T47D (cell line): ENCODE measurements at regions not wholly inside any gene's neighbourhood (a gene's known extent, or its start where the extent isn't known, plus 50 kb on each side); places are given as distances from the start of the nearest gene placed in this dataset.

Experiments used
- DNase-seq, 2 experiments: peaks; one replicate each; pipeline versions ENCODE4 v3.0.0 to v3.0.0-alpha.2; 2011 to 2012; ENCODE audit warnings: low read depth in 1 of 2, low spot score in 1 of 2
- JUND ChIP-seq: IDR thresholded peaks from 2 replicates; pipeline ENCODE4 v1.6.1; 2012; ENCODE audit warnings: low read depth
- in situ Hi-C: cut with HindIII; loops from 2 replicates; pipeline ENCODE4 v1.10.0; 2016; ENCODE audit warnings: low sequenced_read_pairs, low pct_unique_long_range_greater_than_20kb

DNA sequence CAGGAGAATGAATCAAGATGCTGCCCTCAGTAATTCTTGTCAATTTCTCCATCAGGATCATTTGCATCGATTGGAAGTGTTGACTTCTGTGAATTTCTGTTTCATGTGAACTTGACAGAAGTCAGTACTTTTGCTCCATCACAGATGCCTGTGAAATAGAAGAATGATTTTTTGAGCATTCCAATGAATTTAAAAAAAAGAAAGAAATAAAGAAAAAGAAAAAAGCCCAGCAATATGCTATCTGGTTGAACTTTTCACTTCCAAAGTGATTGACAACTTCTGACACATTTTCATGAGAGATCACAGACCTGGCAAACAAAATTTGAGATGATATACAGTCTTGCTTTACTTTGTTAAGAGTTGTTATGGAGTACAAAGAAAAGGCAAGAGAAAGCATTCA lies 175.3 kb downstream of the RWDD3 start:
- in situ Hi-C loops: no loop called here
- DNase-seq: no peak
- TF ChIP-seq JUND: no peak

DNA sequence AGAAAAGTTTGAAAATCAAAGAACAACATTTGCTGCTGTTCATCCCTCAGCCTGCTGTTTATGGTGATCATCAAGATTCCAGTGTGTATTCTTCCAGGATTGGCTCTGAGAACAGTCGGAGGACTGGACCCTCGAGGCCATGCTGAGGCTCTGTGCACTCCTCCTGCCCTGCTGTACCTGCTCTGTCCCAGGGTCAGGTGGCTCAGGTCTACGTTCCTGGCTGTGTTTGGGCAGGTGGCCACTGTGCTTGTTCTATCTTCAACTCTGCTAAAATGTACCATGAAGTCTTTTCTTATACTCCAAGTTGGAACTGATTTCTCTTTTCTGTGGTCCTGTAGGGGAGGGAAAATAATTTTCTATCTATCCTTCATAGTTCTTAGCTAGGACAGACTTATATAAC lies 175.9 kb downstream of the RWDD3 start:
- TF ChIP-seq JUND: no peak
- in situ Hi-C loops: no loop called here

DNA sequence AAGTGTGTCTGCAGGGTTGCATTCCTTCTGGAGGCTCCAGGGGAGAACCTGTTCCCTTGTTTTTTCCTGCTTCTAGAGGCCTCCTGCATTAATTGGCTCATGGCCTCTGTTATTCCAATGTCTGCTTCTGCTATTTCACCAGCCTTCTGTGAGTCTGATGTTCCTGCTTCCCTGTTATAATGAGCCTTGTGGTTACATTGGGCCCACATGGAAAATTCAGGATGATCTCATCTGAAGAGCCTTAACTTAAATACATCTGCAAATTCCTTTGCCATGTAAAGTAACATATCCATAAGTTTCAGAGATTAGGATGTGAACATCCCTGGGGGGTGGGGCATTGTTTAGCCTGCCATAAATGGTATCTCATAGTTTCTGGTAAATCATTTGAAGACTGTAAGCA lies 181.1 kb downstream of the RWDD3 start:
- DNase-seq: no peak
- in situ Hi-C loops: no loop called here
- no peak for TF ChIP-seq JUND

More for the DNA sequence above, 175.9 kb downstream of the RWDD3 start:
- no peak for DNase-seq

DNA sequence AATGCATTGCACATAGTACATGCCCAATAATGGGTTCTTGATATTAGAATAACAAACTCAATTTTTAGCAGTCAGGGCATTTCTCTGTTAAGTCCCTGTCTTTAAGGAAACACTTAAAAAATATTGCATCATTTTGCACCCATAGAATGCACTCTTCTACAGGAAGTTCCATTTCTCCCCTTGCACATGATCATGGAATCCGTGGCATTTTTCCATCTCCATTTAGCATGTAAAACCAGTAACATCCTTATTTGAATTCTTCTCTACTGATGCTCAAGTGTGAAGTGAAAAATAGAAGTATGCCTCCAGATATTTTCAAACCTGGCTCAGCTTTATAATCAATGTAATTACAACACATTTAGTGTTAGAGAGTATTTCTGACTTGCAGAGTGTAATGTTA lies 192.8 kb downstream of the RWDD3 start:
- in situ Hi-C loops: no loop called here
- no peak for DNase-seq
- TF ChIP-seq JUND: no peak

DNA sequence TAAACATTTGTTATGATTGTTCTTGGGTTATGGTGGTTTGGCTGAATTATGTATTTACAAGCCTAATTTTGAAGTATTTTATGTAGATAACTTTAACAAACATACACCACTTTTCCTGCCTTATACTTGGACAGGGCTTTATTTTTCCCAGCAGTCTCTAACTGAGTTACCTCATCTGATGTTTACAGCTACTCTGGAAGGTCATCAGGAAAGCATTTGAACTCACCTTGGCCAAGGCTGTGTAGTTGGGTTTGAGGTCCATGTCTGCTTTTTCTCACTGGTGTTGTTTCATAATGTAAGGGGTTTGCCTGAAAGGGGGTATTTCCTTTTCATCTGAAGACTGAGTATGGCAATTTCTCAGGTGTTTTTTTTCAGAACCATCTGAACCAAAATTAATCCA lies 193.5 kb downstream of the RWDD3 start:
- no peak for DNase-seq
- TF ChIP-seq JUND: no peak
- in situ Hi-C loops: no loop called here

DNA sequence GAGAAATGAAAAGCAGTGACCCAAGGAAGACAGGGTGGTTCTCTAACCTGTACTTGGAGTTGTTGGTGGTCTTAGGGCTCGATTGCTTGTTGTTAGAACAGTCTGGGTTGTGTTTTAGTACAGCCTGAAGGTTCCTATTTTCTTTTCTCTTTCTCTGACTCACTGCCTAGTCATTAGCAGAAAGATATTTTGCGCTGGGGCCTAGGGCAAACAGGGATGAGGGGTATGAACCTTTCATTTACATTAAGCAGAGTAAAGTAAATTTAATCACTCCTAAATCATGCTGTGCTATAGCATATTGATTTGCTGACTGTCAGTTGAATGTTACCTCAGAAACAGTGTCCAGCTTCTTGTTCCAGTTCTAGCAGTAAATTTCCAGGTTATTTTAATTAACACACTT lies 197.2 kb downstream of the RWDD3 start:
- no peak for DNase-seq
- in situ Hi-C loops: no loop called here
- no peak for TF ChIP-seq JUND

DNA sequence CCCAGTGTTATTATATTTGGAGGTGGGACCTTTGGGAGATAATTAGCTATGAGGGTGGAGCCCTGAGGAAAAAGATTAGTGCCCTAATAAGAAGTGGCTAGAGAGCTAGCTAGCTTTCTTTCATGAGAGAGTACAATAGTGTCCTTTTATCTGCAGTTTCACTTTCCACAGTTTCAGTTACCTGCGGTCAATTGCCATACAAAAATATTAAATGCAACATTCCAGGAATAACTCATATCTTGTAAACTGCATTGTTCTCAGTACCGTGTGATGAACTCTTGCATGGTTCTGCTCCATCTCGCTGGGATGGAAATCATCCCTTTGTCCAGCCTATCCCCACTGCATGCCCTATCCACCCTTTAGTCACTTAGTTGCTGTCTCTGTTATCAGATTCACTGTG lies 201.6 kb downstream of the RWDD3 start:
- no peak for TF ChIP-seq JUND
- DNase-seq: no peak
- in situ Hi-C loops: no loop called here

DNA sequence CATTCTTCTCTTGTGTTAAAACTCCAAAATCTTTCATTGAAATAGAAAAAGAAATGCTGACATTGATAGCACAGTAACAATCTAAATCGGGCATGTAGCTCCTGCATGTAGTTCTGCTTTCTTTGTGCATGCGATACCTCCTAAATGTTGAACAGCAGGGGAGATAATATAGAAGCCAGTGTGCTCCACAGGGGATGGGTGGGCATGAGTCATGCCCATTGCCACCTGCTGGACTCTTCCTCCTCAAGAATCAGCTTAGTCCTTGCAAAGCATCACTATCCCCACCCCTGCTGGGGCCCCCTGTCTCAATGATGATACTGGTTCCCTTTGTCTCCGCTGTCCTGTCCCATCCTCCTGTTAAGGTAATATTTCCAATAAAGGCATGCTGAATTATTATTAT lies 203.0 kb downstream of the RWDD3 start:
- DNase-seq: no peak
- TF ChIP-seq JUND: no peak
- in situ Hi-C loops: no loop called here

DNA sequence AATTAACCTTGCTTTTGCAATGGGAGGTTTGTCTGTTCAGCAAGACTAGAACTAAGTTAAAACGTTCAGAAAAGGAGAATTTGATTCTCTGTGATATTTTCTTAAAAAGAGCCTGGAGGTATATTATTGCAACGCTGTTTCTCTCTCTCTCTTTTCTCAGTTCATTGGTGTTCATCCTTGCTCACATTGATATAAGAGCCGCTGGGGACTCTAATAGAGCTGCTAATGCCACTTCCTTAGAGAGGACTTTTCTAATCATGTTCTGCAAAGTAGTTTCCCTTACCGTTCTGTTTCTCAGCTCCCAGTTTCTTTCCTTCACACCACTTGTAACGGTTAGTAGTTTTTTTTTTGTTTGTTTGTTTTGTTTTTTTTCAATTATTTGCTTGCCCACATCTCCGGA lies 203.8 kb downstream of the RWDD3 start:
- no peak for TF ChIP-seq JUND
- in situ Hi-C loops: no loop called here
- no peak for DNase-seq

DNA sequence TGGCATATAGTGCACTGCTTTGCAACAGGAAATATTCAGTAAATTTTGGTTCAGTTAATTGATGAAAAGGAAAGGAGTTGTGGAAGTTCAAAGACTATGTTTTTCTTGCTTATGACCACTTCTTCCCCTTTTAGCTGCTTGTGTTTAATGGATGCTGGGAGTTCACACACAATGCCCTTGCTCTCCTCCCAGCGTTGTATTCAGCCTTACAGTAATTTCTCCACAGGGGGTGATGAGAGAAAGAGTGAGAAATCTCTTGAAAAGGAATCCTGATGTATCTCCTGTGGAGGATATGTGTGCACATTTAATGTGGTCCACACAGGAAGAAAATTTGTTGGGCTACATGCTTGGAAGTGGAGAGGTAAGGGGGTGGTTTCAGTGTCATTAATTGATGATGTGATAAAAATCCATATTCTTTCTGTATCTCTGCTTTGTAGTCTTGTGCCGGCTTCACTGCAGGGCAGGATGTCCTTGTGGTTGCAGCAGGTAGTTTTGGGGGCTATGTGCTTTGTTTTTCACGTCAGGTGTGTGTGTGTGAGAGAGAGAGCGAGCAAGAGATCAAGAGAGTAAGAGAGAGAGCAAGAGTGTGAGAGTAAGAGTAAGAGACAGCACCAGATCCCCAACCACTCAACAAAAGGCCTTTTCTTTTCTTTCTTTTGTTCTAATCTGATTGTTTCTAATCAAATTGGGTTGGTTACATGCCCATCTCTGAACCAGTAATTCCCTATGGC lies 204.4 kb downstream of the RWDD3 start:
- in situ Hi-C loops: no loop called here
- TF ChIP-seq JUND: no peak
- DNase-seq: no peak

DNA sequence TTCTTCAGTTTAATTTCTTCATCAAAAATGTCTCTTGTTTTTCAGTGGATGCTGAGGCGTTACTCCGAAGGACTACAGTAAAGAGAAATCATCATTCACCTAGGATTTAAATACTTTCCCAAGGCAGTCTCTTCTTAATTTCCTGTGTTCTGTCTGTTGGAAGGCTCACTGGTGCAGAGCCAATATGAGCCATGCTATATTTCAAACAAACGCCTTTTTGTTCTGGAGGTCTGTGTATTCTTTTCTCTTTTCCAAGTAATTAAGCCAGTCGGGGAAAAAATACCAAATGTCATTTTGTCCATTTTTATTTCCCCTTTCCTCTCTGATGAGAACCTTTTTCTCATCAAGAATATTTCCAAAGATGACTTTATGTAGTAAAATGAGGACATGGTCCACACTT lies 206.5 kb downstream of the RWDD3 start:
- no peak for TF ChIP-seq JUND
- no peak for DNase-seq
- in situ Hi-C loops: no loop called here

DNA sequence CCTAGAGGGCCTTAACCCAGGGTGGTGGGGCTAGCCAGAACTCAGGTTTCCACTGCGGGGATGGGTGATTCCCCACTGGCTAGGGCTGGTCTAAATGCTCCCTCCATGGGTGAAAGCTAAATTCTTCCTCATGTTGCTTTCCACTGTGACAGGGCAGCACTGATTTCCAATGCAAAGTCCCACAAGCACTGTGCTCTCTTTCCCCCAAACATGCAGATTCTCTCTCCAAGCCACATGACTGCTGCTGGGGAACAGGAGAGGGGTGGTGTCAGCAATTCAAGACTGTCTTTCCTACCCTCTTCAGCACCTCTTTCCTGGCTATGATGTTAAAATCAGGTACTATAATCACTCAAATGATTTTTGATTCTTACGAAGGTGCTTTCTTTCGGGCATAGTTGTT lies 215.5 kb downstream of the RWDD3 start:
- in situ Hi-C loops: no loop called here
- DNase-seq: no peak
- TF ChIP-seq JUND: no peak

DNA sequence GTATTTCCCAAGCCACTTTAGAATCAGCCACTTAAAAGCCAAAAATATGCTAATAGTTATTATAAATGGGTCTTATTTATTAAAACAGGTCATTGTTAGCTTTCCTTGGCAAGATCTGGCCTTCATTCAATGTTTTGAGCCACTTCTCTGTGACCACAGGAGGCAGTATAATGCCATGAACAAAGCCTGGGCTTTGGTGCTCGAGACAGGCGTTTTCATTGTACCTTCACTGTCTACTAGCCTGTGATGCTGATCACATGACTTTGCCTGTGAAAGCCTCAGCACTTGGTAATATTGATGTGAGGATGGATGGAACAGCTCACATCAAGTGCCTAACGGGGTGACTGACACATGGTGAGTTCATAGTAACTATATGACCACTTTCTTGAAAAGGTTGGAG lies 217.0 kb downstream of the RWDD3 start:
- no peak for TF ChIP-seq JUND
- no peak for DNase-seq
- in situ Hi-C loops: no loop called here

DNA sequence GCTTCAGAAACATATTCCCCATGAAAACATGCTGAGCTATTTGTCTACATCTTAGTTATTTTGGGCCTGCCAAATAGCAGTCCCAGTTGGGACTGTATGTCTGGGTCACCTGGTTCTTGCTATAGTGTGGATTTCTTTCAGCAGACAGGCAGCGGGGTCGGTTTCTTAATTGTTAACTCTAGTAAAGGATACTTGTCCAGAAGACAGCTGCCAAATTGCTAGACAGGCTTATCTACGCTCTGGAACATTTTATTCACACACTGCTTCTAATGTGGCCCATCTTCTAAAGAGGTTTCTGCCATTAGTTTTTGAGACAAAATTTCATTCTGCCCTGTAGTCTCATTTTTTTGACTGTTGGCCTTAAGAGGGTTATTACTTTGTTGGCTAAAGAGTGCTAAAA lies 217.9 kb downstream of the RWDD3 start:
- no peak for DNase-seq
- in situ Hi-C loops: no loop called here
- no peak for TF ChIP-seq JUND

DNA sequence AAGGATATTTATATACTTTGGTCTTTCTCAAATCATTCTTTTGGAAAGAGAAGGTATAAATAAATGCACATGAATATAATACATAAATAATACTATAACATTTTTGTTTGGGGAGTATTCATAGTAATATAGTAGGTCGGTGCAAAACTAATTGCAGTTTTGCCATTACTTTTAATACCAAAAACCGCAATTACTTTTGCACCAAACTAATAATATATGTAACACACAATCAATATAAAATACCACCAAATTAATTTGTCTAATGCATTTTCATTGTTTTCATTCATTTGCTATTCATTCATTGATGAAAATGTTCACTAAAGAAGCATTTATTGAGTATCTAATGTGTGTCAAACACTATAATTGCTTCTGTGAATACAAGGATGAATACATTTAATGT lies 219.0 kb downstream of the RWDD3 start:
- in situ Hi-C loops: no loop called here
- DNase-seq: no peak
- TF ChIP-seq JUND: no peak
